ENCODE measurements at regions not wholly inside any gene's neighbourhood (a gene's known extent, or its start where the extent isn't known, plus 50 kb on each side); places are given as distances from the start of the nearest gene placed in this dataset.
"Not testable (repeated sequence)": the region's sequence is repeated elsewhere in the genome, so short reads cannot be mapped to it uniquely, and the experiment has no call there.

DNA sequence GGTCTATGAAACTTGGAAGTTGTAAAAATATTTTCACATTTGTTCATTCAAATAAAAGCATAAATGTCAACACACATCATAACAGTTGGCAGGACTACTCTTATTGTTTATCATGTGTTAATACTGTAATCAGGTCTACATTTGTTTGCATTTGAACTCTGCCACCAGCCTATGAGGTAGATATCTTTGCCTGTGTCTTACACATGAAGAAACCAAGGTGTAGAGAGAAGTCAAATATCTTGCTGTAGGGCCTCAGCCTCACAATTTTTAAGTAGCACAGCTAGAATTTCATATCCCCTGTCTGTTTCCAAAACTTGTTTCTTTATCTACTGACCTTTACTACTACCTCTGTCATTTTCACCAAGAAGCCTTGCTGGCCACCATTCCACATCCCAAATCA lies 161.9 kb downstream of the ZIC4 start:
- Histone ChIP-seq H3K4me2 (ENCODE audit: low read depth, low read length, poor library complexity, severe bottlenecking) (no peak overlapping the region), H3K27me3 (ENCODE audit: insufficient read depth, low read length, poor library complexity, severe bottlenecking) (no peaks in the 10 kb centered on the region), H4K20me1 (ENCODE audit: insufficient read depth, low read length, poor library complexity, severe bottlenecking) (no peaks in the 10 kb centered on the region), H3K9me2 (replicated peaks; ENCODE audit: low read depth, low read length) (no peaks in the 10 kb centered on the region), H3K9me3 (ENCODE audit: insufficient read depth, low read depth, low read length) (no peaks in the 10 kb centered on the region), H3F3A (ENCODE audit: low read depth) (no peaks in the 10 kb centered on the region), H3K36me3 (ENCODE audit: insufficient read depth, low read length) (no peaks in the 10 kb centered on the region), H2AFZ (ENCODE audit: low read length) (no peak overlapping the region), H3K9ac (ENCODE audit: low read depth, low read length, poor library complexity, severe bottlenecking) (no peak overlapping the region), H3K79me2 (ENCODE audit: insufficient read depth, low read length) (no peaks in the 10 kb centered on the region), H3K4me1 (ENCODE audit: insufficient read depth, low read length, poor library complexity, severe bottlenecking) (no peaks in the 10 kb centered on the region), H3K4me3 (ENCODE audit: low read length, poor library complexity, severe bottlenecking) (no peak overlapping the region)
- no peak for TF ChIP-seq EZH2phosphoT487 (IDR thresholded peaks at IDR 0.05; ENCODE audit: borderline replicate concordance)
- TF ChIP-seq, protein P1, sequence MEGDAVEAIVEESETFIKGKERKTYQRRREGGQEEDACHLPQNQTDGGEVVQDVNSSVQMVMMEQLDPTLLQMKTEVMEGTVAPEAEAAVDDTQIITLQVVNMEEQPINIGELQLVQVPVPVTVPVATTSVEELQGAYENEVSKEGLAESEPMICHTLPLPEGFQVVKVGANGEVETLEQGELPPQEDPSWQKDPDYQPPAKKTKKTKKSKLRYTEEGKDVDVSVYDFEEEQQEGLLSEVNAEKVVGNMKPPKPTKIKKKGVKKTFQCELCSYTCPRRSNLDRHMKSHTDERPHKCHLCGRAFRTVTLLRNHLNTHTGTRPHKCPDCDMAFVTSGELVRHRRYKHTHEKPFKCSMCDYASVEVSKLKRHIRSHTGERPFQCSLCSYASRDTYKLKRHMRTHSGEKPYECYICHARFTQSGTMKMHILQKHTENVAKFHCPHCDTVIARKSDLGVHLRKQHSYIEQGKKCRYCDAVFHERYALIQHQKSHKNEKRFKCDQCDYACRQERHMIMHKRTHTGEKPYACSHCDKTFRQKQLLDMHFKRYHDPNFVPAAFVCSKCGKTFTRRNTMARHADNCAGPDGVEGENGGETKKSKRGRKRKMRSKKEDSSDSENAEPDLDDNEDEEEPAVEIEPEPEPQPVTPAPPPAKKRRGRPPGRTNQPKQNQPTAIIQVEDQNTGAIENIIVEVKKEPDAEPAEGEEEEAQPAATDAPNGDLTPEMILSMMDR (conservative IDR thresholded peaks at IDR 0.05; ENCODE audit: low read length): no peak

DNA sequence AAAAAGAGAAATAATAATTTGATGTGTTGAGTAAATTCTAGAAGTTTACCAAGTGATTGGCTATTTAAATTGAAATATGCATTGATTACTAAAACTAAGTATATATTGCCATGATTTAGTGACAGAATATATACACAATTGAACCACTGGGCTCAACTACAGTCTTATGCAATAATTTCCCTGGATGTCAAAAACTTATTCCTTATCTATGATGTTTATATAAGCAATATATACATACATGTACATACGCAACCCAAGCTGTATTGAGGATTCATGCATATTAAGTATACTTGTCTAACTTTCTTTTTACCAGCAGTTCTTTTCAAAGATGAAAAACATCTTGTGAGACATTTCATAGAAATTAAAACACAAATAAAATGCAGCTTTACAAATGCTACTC lies 165.8 kb downstream of the ZIC4 start:
- no peak overlapping the region for H3K9ac ChIP-seq (ENCODE audit: low read depth, low read length, poor library complexity, severe bottlenecking)
- no peaks in the 10 kb centered on the region for H3K36me3 ChIP-seq (ENCODE audit: insufficient read depth, low read length)
- no peaks in the 10 kb centered on the region for H3K9me3 ChIP-seq (ENCODE audit: insufficient read depth, low read depth, low read length)
- no peaks in the 10 kb centered on the region for H4K20me1 ChIP-seq (ENCODE audit: insufficient read depth, low read length, poor library complexity, severe bottlenecking)
- H3K4me1 ChIP-seq (ENCODE audit: insufficient read depth, low read length, poor library complexity, severe bottlenecking): no peaks in the 10 kb centered on the region
- no peak overlapping the region for H2AFZ ChIP-seq (ENCODE audit: low read length)
- no peaks in the 10 kb centered on the region for H3K27me3 ChIP-seq (ENCODE audit: insufficient read depth, low read length, poor library complexity, severe bottlenecking)
- no peaks in the 10 kb centered on the region for H3K9me2 ChIP-seq (replicated peaks; ENCODE audit: low read depth, low read length)
- no peak for TF ChIP-seq EZH2phosphoT487 (IDR thresholded peaks at IDR 0.05; ENCODE audit: borderline replicate concordance)
- TF ChIP-seq, protein P1 (conservative IDR thresholded peaks at IDR 0.05; ENCODE audit: low read length): no peak
- H3K4me2 ChIP-seq (ENCODE audit: low read depth, low read length, poor library complexity, severe bottlenecking): no peak overlapping the region
- no peak overlapping the region for H3K4me3 ChIP-seq (ENCODE audit: low read length, poor library complexity, severe bottlenecking)
- no peaks in the 10 kb centered on the region for H3K79me2 ChIP-seq (ENCODE audit: insufficient read depth, low read length)
- H3F3A ChIP-seq (ENCODE audit: low read depth): no peaks in the 10 kb centered on the region

DNA sequence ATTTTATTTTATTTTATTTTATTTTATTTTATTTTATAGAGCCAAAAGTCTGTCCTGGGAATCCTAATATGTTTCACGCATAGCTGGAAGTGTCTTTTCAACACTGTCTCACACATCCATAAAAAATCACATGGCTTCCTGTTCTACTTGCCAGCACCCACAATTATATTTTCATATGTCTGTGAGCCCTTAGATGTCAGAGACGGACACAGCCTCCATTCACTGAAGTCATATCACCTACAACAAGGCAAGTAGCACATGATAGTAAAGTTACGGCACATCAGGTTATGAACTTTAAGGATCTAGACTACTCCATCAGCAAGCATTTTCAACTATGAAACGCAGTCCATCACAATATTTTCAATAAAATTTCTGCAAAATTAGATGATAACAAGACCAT lies 168.4 kb downstream of the ZIC4 start:
- Histone ChIP-seq H3K36me3 (ENCODE audit: insufficient read depth, low read length) (no peaks in the 10 kb centered on the region), H2AFZ (ENCODE audit: low read length) (no peak overlapping the region), H3K9ac (ENCODE audit: low read depth, low read length, poor library complexity, severe bottlenecking) (no peak overlapping the region), H3K79me2 (ENCODE audit: insufficient read depth, low read length) (no peaks in the 10 kb centered on the region), H3K4me1 (ENCODE audit: insufficient read depth, low read length, poor library complexity, severe bottlenecking) (no peaks in the 10 kb centered on the region), H3K4me3 (ENCODE audit: low read length, poor library complexity, severe bottlenecking) (no peak overlapping the region), H3K4me2 (ENCODE audit: low read depth, low read length, poor library complexity, severe bottlenecking) (no peak overlapping the region), H3K9me3 (ENCODE audit: insufficient read depth, low read depth, low read length) (no peaks in the 10 kb centered on the region), H3F3A (ENCODE audit: low read depth) (no peaks in the 10 kb centered on the region), H3K9me2 (replicated peaks; ENCODE audit: low read depth, low read length) (no peaks in the 10 kb centered on the region), H3K27me3 (ENCODE audit: insufficient read depth, low read length, poor library complexity, severe bottlenecking) (no peaks in the 10 kb centered on the region), H4K20me1 (ENCODE audit: insufficient read depth, low read length, poor library complexity, severe bottlenecking) (no peaks in the 10 kb centered on the region)
- TF ChIP-seq EZH2phosphoT487 (IDR thresholded peaks at IDR 0.05; ENCODE audit: borderline replicate concordance): no peak
- TF ChIP-seq, protein P1 (conservative IDR thresholded peaks at IDR 0.05; ENCODE audit: low read length): no peak

DNA sequence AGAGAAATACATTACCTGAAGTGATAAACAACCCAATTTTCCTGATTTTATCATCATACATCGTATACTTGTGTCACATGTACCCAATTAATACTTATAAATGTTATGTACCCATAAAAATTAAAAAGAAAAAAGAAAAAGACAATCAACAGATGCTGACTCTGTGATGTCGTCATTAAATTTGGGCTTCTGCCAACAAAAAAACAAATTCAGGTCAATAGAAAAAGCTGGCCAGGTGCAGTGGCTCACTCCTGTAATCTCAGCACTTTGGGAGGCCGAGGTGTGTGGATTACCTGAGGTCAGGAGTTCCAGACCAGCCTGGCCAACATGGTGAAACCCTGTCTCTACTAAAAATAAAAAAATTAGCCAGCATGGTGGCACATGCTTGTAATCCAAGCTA lies 174.4 kb downstream of the ZIC4 start:
- not testable (repeated sequence) for H3K79me2 ChIP-seq (ENCODE audit: insufficient read depth, low read length); H3K4me2 ChIP-seq (ENCODE audit: low read depth, low read length, poor library complexity, severe bottlenecking); H3K4me3 ChIP-seq (ENCODE audit: low read length, poor library complexity, severe bottlenecking); H3K27me3 ChIP-seq (ENCODE audit: insufficient read depth, low read length, poor library complexity, severe bottlenecking); H3K4me1 ChIP-seq (ENCODE audit: insufficient read depth, low read length, poor library complexity, severe bottlenecking); H3K9me3 ChIP-seq (ENCODE audit: insufficient read depth, low read depth, low read length); H3F3A ChIP-seq (ENCODE audit: low read depth); H3K9ac ChIP-seq (ENCODE audit: low read depth, low read length, poor library complexity, severe bottlenecking); H4K20me1 ChIP-seq (ENCODE audit: insufficient read depth, low read length, poor library complexity, severe bottlenecking); H3K36me3 ChIP-seq (ENCODE audit: insufficient read depth, low read length); H2AFZ ChIP-seq (ENCODE audit: low read length); H3K9me2 ChIP-seq (replicated peaks; ENCODE audit: low read depth, low read length)
